Neural progenitor cell (in vitro differentiated cells): ENCODE measurements at regions not wholly inside any gene's neighbourhood (a gene's known extent, or its start where the extent isn't known, plus 50 kb on each side); places are given as distances from the start of the nearest gene placed in this dataset.
A peak's percentile ranks its signal among the peaks of the same experiment; 100 is the strongest.

Experiments used
- DNase-seq: peaks from one replicate; pipeline ENCODE4 v3.0.0-alpha.2; 2016; ENCODE audit warnings: low spot score
- H2AFZ ChIP-seq: fragments of 200-600 bp; sonication (generic); replicated peaks from 2 replicates; pipeline ENCODE4 v1.6.1; 2016; ENCODE audit warnings: antibody characterized with exemption
- H3F3A ChIP-seq: fragments of 200-600 bp; sonication (generic); 2 replicates; pipeline ENCODE4 v1.6.1; 2016; ENCODE audit warnings: antibody characterized with exemption, low read depth
- H3K27ac ChIP-seq: fragments of 200-600 bp; sonication (generic); 2 replicates; pipeline ENCODE4 v1.5.1; 2016; ENCODE audit warnings: mild to moderate bottlenecking
- H3K27me3 ChIP-seq: fragments of 200-600 bp; sonication (generic); 2 replicates; pipeline ENCODE4 v1.6.1; 2016; ENCODE audit warnings: mild to moderate bottlenecking, moderate library complexity
- H3K36me3 ChIP-seq: fragments of 200-600 bp; sonication (generic); 2 replicates; pipeline ENCODE4 v1.5.1; 2016
- H3K4me1 ChIP-seq: fragments of 200-600 bp; sonication (generic); 2 replicates; pipeline ENCODE4 v1.6.1; 2016; ENCODE audit warnings: mixed run types
- H3K4me2 ChIP-seq: fragments of 200-600 bp; sonication (generic); 2 replicates; pipeline ENCODE4 v1.6.1; 2016
- H3K4me3 ChIP-seq: fragments of 200-600 bp; sonication (generic); 2 replicates; pipeline ENCODE4 v1.5.1; 2016
- H3K79me2 ChIP-seq: fragments of 200-600 bp; sonication (generic); 2 replicates; pipeline ENCODE4 v1.6.1; 2016; ENCODE audit warnings: low read depth
- H3K9ac ChIP-seq: fragments of 200-600 bp; sonication (generic); 2 replicates; pipeline ENCODE4 v1.6.1; 2016
- H3K9me3 ChIP-seq: fragments of 200-600 bp; sonication (generic); 2 replicates; pipeline ENCODE4 v1.5.1; 2016; ENCODE audit warnings: low read depth
- H4K20me1 ChIP-seq: fragments of 200-600 bp; sonication (generic); 2 replicates; pipeline ENCODE4 v1.6.1; 2016; ENCODE audit warnings: low read depth
- H3K27ac Mint-ChIP-seq: 3 replicates; pipeline ENCODE4 v1.8.0; 2021; ENCODE audit warnings: mixed read lengths
- H3K27me3 Mint-ChIP-seq: 2 replicates; pipeline ENCODE4 v1.8.0; 2022; ENCODE audit warnings: low read depth, mild to moderate bottlenecking, inconsistent platforms, moderate library complexity, mixed read lengths; ENCODE audit not compliant: insufficient read depth
- H3K36me3 Mint-ChIP-seq: 3 replicates; pipeline ENCODE4 v1.8.0; 2021; ENCODE audit warnings: mixed read lengths
- H3K4me1 Mint-ChIP-seq: 3 replicates; pipeline ENCODE4 v1.8.0; 2021; ENCODE audit warnings: mixed read lengths
- H3K4me3 Mint-ChIP-seq: 3 replicates; pipeline ENCODE4 v1.8.0; 2021; ENCODE audit warnings: mild to moderate bottlenecking, moderate library complexity, mixed read lengths
- H3K9me3 Mint-ChIP-seq: 3 replicates; pipeline ENCODE4 v1.8.0; 2020; ENCODE audit warnings: mixed read lengths
- CTCF ChIP-seq: fragments of 200-600 bp; sonication (generic); IDR thresholded peaks from 2 replicates; pipeline ENCODE4 v1.5.1; 2017; ENCODE audit warnings: antibody characterized with exemption, mild to moderate bottlenecking
- EZH2 ChIP-seq: fragments of 200-600 bp; sonication (generic); IDR thresholded peaks from 2 replicates; pipeline ENCODE4 v1.6.1; 2017; ENCODE audit warnings: antibody characterized with exemption, mild to moderate bottlenecking, moderate library complexity
- EZH2phosphoT487 ChIP-seq: fragments of 200-600 bp; sonication (generic); IDR thresholded peaks from 2 replicates; pipeline ENCODE4 v1.6.1; 2017; ENCODE audit warnings: antibody characterized with exemption

- Histone ChIP-seq H3K27me3 (no peaks in the 10 kb centered on the region), H3K36me3 (no peaks in the 10 kb centered on the region), H3K9ac (no peak overlapping the region), H3K4me3 (no peak overlapping the region), H3K4me2 (no peak overlapping the region), H2AFZ (no peak overlapping the region), H3F3A (peaks cover 12% of the 10 kb centered on the region), H3K4me1 (peaks cover 13% of the 10 kb centered on the region), H4K20me1 (no peaks in the 10 kb centered on the region), H3K27ac (no peak overlapping the region), H3K79me2 (no peaks in the 10 kb centered on the region), H3K9me3 (no peaks in the 10 kb centered on the region)
- Mint-ChIP-seq H3K27me3 (no peaks in the 10 kb centered on the region), H3K27ac (no peak overlapping the region), H3K9me3 (no peaks in the 10 kb centered on the region), H3K36me3 (no peaks in the 10 kb centered on the region), H3K4me1 (no peaks in the 10 kb centered on the region), H3K4me3 (no peak overlapping the region)
- TF ChIP-seq EZH2phosphoT487 (no peak), EZH2 (no peak), CTCF (peak; percentile 22)
- no peak for DNase-seq
These were observed 84.6 kb upstream of the GHITM start for GRCh38 chr10:84054743-84055142.

- Histone ChIP-seq H3K4me3 (no peak overlapping the region), H3K36me3 (no peaks in the 10 kb centered on the region), H3K27me3 (no peaks in the 10 kb centered on the region), H3K79me2 (no peaks in the 10 kb centered on the region), H3K9me3 (no peaks in the 10 kb centered on the region), H3K27ac (no peak overlapping the region), H3K9ac (no peak overlapping the region), H3F3A (peaks cover 12% of the 10 kb centered on the region), H2AFZ (no peak overlapping the region), H3K4me2 (no peak overlapping the region), H3K4me1 (peaks cover 18% of the 10 kb centered on the region), H4K20me1 (no peaks in the 10 kb centered on the region)
- no peak for DNase-seq
- no peak overlapping the region for H3K27ac Mint-ChIP-seq
- H3K4me3 Mint-ChIP-seq: no peak overlapping the region
- TF ChIP-seq EZH2 (no peak), CTCF (no peak), EZH2phosphoT487 (no peak)
- H3K9me3 Mint-ChIP-seq: no peaks in the 10 kb centered on the region
- H3K36me3 Mint-ChIP-seq: no peaks in the 10 kb centered on the region
- no peaks in the 10 kb centered on the region for H3K4me1 Mint-ChIP-seq
- no peaks in the 10 kb centered on the region for H3K27me3 Mint-ChIP-seq
These were observed 79.8 kb upstream of the GHITM start for GRCh38 chr10:84059526-84059925.

- no peaks in the 10 kb centered on the region for H3K27me3 Mint-ChIP-seq
- H2AFZ ChIP-seq: no peak overlapping the region
- H3K27ac Mint-ChIP-seq: no peak overlapping the region
- no peak overlapping the region for H3K4me3 ChIP-seq
- H3K9ac ChIP-seq: no peak overlapping the region
- H3F3A ChIP-seq: peaks cover 11% of the 10 kb centered on the region
- no peaks in the 10 kb centered on the region for H3K36me3 Mint-ChIP-seq
- no peaks in the 10 kb centered on the region for H3K9me3 Mint-ChIP-seq
- no peaks in the 10 kb centered on the region for H3K9me3 ChIP-seq
- TF ChIP-seq EZH2 (no peak), CTCF (no peak), EZH2phosphoT487 (no peak)
- no peaks in the 10 kb centered on the region for H3K36me3 ChIP-seq
- no peak for DNase-seq
- H3K4me2 ChIP-seq: no peak overlapping the region
- no peaks in the 10 kb centered on the region for H4K20me1 ChIP-seq
- no peaks in the 10 kb centered on the region for H3K27me3 ChIP-seq
- peaks cover 15% of the 10 kb centered on the region for H3K4me1 ChIP-seq
- H3K4me1 Mint-ChIP-seq: no peaks in the 10 kb centered on the region
- no peaks in the 10 kb centered on the region for H3K79me2 ChIP-seq
- H3K27ac ChIP-seq: no peak overlapping the region
- no peak overlapping the region for H3K4me3 Mint-ChIP-seq
These were observed 75.9 kb upstream of the GHITM start for GRCh38 chr10:84063440-84063839.
